ENCODE measurements at regions not wholly inside any gene's neighbourhood (a gene's known extent, or its start where the extent isn't known, plus 50 kb on each side); places are given as distances from the start of the nearest gene placed in this dataset.

DNA sequence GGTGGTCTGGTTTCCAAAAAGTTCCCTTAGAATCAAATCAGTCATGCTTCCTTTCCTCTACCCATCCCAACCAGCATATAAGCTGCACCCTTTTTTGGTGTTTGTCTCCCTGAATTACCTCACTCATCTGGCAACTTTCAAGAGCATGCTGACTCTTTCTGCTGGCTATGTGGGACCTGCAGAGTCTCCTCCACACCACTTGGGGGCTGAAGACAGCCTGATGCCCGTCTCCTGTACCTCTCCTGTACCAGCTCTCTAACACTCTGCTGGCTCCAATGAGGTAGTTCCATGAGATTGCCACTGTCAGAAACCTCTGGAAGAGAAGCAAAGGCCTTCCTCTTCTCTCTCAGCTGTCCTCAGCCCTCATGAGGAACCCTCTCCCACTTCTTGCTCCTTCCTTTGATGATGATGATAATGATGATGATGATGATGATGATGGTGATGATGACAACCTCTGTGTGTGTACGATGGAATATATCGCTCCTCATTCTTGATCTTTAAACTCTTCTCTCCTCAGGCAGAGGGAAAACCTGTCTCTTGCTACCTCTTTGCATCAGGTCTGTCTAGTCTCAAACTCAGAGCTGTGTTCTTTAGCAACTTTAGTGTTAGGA is 257.5 kb downstream of the ZNF621 start:
- ATAC-seq (no peak), DNase-seq (no peak)
- Histone ChIP-seq H3K36me3 (ENCODE audit: insufficient read depth in 1 of 2, low read depth in 1 of 2) (no peaks in the 10 kb centered on the region), H3K4me3 (no peak overlapping the region), H3K4me1 (peaks cover 5% of the 10 kb centered on the region), H3K27ac (no peak overlapping the region), H3K9me3 (no peaks in the 10 kb centered on the region), H3K27me3 (ENCODE audit: insufficient read depth in 3 of 3, low read length in 2 of 3) (no peaks in the 10 kb centered on the region)
- intact Hi-C loops (cut with DNase I), result loop anchor here in 1 of 2 donors (5.0 kb wide), 1 partner anchor 415 kb away; the partner anchor contains the start of gene CTNNB1
- 87 to 98% (median 95%) methylated on average over 3 of the region's 3 CpGs for WGBS, 3 donors
- TF ChIP-seq, protein P1, sequence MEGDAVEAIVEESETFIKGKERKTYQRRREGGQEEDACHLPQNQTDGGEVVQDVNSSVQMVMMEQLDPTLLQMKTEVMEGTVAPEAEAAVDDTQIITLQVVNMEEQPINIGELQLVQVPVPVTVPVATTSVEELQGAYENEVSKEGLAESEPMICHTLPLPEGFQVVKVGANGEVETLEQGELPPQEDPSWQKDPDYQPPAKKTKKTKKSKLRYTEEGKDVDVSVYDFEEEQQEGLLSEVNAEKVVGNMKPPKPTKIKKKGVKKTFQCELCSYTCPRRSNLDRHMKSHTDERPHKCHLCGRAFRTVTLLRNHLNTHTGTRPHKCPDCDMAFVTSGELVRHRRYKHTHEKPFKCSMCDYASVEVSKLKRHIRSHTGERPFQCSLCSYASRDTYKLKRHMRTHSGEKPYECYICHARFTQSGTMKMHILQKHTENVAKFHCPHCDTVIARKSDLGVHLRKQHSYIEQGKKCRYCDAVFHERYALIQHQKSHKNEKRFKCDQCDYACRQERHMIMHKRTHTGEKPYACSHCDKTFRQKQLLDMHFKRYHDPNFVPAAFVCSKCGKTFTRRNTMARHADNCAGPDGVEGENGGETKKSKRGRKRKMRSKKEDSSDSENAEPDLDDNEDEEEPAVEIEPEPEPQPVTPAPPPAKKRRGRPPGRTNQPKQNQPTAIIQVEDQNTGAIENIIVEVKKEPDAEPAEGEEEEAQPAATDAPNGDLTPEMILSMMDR (IDR thresholded peaks at IDR 0.05), result no peak

DNA sequence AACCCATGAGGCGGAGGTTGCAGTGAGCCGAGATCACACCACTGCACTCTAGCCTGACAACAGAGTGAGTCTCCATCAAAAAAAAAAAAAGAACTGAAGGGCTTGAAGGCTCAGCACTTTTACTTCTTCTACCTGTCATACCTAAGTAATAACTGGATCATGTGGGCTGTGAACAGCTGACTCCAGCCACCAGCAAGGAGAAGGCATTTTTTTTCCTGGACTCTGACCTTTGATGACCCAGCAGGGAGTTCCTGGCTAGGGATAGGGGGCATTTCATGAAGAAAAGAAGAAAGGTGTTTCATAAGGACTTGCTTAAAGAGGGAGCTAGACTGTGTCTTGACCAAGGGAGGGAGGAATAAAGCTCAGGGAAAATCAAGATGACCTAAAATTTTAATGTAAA is 266.0 kb downstream of the ZNF621 start:
- Histone ChIP-seq H3K9me3 (no peaks in the 10 kb centered on the region), H3K27me3 (ENCODE audit: insufficient read depth in 3 of 3, low read length in 2 of 3) (peaks cover 0 to 2% (median 0%) of the 10 kb centered on the region in 3 donors), H3K27ac (no peak overlapping the region), H3K4me1 (no peaks in the 10 kb centered on the region), H3K36me3 (ENCODE audit: insufficient read depth in 1 of 2, low read depth in 1 of 2) (no peaks in the 10 kb centered on the region), H3K4me3 (no peak overlapping the region)
- intact Hi-C loops (cut with DNase I), result no loop called here
- ATAC-seq, result no peak
- WGBS, 3 donors, result 90 to 98% (median 95%) methylated on average over 2 of the region's 2 CpGs
- TF ChIP-seq, protein P1 (IDR thresholded peaks at IDR 0.05), result no peak
- no peak for DNase-seq

DNA sequence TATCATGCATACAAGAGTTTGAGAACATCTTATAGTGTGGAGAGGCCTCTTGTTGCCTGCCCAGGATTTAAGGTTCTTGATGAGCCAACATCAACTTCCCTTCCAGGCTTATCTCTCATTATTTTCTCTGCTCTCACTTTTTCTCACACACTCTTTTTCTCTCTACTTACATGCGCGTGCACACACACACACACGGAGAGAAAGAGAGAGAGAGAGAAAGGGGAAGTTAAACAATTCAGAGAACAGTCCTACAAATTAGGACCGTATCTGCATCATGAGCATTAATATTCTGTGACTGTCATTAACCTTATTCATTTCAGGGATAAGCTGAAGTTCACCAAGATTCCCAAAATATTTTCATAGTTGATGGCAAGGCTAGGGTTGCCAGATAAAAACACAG is 269.0 kb downstream of the ZNF621 start:
- no peak overlapping the region for H3K27ac ChIP-seq
- H3K27me3 ChIP-seq (ENCODE audit: insufficient read depth in 3 of 3, low read length in 2 of 3), result peaks cover 0 to 2% (median 0%) of the 10 kb centered on the region in 3 donors
- no peak for ATAC-seq
- intact Hi-C loops (cut with DNase I), result no loop called here
- H3K36me3 ChIP-seq (ENCODE audit: insufficient read depth in 1 of 2, low read depth in 1 of 2), result no peaks in the 10 kb centered on the region
- TF ChIP-seq, protein P1 (IDR thresholded peaks at IDR 0.05), result no peak
- H3K4me3 ChIP-seq, result no peak overlapping the region
- no peak for DNase-seq
- WGBS, 3 donors, result 68 to 87% (median 76%) methylated on average over 4 of the region's 4 CpGs
- H3K9me3 ChIP-seq, result no peaks in the 10 kb centered on the region
- no peaks in the 10 kb centered on the region for H3K4me1 ChIP-seq

DNA sequence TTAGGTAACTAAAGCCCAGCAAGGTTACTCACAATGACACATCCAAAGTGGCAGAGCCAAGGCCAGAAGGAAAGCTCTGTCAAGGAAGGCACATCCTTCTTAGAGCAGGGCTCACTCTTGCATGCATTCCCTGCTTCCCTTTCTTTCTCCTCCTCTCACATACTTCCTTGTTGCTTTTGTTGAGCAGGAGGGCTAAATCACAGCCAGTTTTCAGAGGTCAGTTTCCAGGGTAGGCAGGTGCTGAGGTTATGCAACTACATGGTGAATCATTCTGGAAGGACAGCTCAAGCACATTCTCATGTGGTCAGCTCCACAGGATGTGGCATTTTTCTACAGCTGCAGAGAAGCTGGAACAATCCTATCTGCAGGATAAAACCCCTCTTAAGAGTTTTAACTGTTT is 275.6 kb downstream of the ZNF621 start:
- ATAC-seq (peak; percentile 80 to 95 (median 86)), DNase-seq (peak in 1 of 2 donors; percentile 24)
- Histone ChIP-seq H3K27ac (peak overlapping the region; percentile 46), H3K27me3 (ENCODE audit: insufficient read depth in 3 of 3, low read length in 2 of 3) (no peaks in the 10 kb centered on the region), H3K36me3 (ENCODE audit: insufficient read depth in 1 of 2, low read depth in 1 of 2) (no peaks in the 10 kb centered on the region), H3K4me3 (no peak overlapping the region), H3K4me1 (no peaks in the 10 kb centered on the region), H3K9me3 (no peaks in the 10 kb centered on the region)
- intact Hi-C loops (cut with DNase I), result no loop called here
- TF ChIP-seq, protein P1 (IDR thresholded peaks at IDR 0.05), result no peak

DNA sequence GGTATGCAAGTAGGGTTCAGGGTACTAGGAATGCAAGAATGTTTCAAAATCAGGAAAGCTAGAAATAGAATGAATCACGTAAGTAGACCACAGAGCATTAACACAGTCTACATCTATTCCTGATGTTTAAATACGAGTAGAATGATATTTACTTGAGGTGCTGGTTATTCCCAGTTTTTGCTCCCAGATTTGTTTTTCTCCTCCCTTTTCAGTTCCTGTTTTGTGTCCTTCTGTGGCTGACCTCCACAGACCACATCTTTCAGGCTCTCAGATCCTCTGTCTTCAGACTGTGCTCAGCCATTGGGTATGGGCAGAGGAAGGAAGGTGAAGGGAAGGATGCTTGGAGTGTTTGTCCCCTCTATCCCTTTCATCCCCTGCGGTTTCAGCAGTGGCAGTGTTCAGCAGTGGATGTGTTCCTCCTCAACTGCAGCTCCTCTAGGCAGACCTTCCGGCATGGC is 276.6 kb downstream of the ZNF621 start:
- ATAC-seq, result no peak
- Histone ChIP-seq H3K4me3 (no peak overlapping the region), H3K27me3 (ENCODE audit: insufficient read depth in 3 of 3, low read length in 2 of 3) (no peaks in the 10 kb centered on the region), H3K4me1 (no peaks in the 10 kb centered on the region), H3K27ac (no peak overlapping the region), H3K9me3 (no peaks in the 10 kb centered on the region), H3K36me3 (ENCODE audit: insufficient read depth in 1 of 2, low read depth in 1 of 2) (no peaks in the 10 kb centered on the region)
- TF ChIP-seq, protein P1 (IDR thresholded peaks at IDR 0.05), result no peak
- no peak for DNase-seq
- intact Hi-C loops (cut with DNase I), result no loop called here
- 69 to 84% (median 75%) methylated on average over 4 of the region's 4 CpGs for WGBS, 3 donors
